Brain microvascular endothelial cell (primary cell): ENCODE measurements at regions not wholly inside any gene's neighbourhood (a gene's known extent, or its start where the extent isn't known, plus 50 kb on each side); places are given as distances from the start of the nearest gene placed in this dataset.

Experiments
- DNase-seq: peaks from one replicate; pipeline ENCODE4 v3.0.0-alpha.2; 2020
- H3K27ac ChIP-seq: fragments of 250-450 bp; sonication (Bioruptor Pico); 2 replicates; pipeline ENCODE4 v1.5.1; 2020; ENCODE audit warnings: mild to moderate bottlenecking, moderate library complexity
- H3K27me3 ChIP-seq: fragments of 250-450 bp; sonication (Bioruptor Pico); replicated peaks from 2 replicates; pipeline ENCODE4 v1.5.1; 2020; ENCODE audit warnings: mild to moderate bottlenecking
- H3K36me3 ChIP-seq: fragments of 250-450 bp; sonication (Bioruptor Pico); replicated peaks from 2 replicates; pipeline ENCODE4 v1.5.1; 2020; ENCODE audit warnings: mild to moderate bottlenecking
- H3K4me3 ChIP-seq: 2 replicates; pipeline ENCODE4 v1.5.1; 2011; ENCODE audit warnings: low read depth, mild to moderate bottlenecking, control low read depth, low read length, moderate library complexity
- CTCF ChIP-seq: IDR thresholded peaks from 2 replicates; pipeline ENCODE4 v1.5.1; 2011; ENCODE audit warnings: low read depth, mild to moderate bottlenecking, moderate library complexity, low read length, control low read depth, inconsistent platforms; ENCODE audit errors: missing control alignments
- in situ Hi-C: cut with HindIII; loops from 2 replicates; pipeline ENCODE4 v1.10.0; 2017; ENCODE audit warnings: low sequenced_read_pairs, low pct_ligation_motif_present

DNA sequence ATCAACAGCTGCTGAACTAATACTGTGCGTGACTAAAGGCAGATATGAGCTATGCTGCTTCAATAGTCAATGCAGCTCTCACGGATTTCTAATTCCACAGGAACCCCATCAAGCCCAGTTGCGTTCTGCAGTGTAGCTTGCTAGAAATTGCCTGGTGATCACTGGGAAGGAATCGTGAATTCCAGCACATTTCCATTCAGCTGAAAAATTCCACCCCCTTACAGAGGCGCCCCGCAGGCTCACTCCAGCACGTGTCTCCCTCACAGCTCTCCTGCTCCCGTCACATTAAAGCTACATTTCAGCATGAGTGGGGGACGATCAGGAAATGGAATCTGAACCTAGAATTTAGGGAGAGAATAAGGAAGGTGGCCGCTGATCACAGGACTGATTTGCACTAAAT, 534.8 kb downstream of the TCERG1L start:
- Histone ChIP-seq H3K27ac (no peak overlapping the region), H3K4me3 (no peak overlapping the region), H3K36me3 (no peaks in the 10 kb centered on the region), H3K27me3 (no peaks in the 10 kb centered on the region)
- no peak for TF ChIP-seq CTCF
- no peak for DNase-seq
- in situ Hi-C loops, result no loop called here

GRCh38 chr10:130777507-130778165, 533.9 kb downstream of the TCERG1L start:
- in situ Hi-C loops, result no loop called here
- Histone ChIP-seq H3K27me3 (no peaks in the 10 kb centered on the region), H3K4me3 (no peak overlapping the region), H3K36me3 (no peaks in the 10 kb centered on the region), H3K27ac (no peak overlapping the region)
- TF ChIP-seq CTCF, result no peak
- DNase-seq, result no peak

DNA sequence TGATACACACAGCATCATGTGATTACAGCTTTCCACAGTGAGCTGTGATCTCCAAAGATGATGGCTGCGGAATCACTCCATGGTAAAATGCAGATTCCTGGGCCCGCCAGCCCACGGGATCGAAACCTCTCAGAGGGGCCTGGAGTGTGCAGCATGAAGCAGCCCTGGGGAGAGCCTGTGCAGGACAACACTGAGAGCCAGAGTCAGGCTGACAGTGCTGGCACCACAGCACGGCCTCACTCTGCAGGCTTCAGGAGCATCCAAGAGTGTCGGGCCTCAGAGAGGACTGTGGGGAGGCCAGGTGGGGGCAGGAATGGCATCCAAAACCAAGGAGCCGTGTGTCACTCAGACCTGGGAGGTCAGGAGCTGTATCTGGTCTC, 533.4 kb downstream of the TCERG1L start:
- Histone ChIP-seq H3K27ac (no peak overlapping the region), H3K36me3 (no peaks in the 10 kb centered on the region), H3K4me3 (no peak overlapping the region), H3K27me3 (no peaks in the 10 kb centered on the region)
- TF ChIP-seq CTCF, result no peak
- no peak for DNase-seq
- in situ Hi-C loops, result no loop called here

DNA sequence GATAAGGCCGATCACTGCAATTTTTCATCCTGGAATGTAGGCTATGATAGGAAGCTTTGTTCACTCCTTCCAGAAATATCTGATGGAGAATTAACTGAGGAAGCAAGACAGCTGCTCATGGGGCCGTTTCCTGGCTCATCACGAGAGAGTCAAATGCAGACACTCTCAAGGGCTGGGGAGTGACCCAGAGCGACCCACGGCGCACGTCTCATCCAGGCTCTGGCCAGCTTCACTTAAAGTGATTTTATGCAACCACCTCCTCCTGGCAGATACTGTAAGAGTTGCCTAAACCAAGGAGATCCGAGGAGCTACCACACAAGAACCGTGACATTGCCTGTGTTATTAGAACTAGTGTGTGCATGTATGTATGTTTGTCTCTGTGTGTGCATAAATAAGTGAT, 530.8 kb downstream of the TCERG1L start:
- Histone ChIP-seq H3K36me3 (no peaks in the 10 kb centered on the region), H3K4me3 (no peak overlapping the region), H3K27me3 (no peaks in the 10 kb centered on the region), H3K27ac (no peak overlapping the region)
- no peak for TF ChIP-seq CTCF
- in situ Hi-C loops, result no loop called here
- DNase-seq, result no peak

DNA sequence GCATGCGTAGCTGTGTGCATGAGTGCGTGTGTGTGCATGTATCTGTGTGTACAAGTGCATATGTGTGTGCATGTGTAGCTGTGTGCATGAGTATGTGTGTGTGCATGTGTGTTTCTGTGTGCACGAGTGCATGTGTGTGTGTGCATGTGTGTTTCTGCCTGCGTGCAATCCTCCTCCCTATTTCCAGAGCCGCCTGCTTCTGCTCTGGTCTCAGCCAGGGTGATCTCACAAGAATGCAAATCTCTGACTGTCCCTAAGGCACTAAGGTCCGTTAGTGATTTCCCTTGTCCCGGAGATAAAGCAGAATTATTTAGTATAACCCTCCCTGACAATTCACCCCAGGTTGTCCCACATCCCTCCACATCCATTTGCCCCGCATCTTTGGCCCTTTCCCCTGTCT, 530.3 kb downstream of the TCERG1L start:
- H3K27me3 ChIP-seq, result no peaks in the 10 kb centered on the region
- no peaks in the 10 kb centered on the region for H3K36me3 ChIP-seq
- H3K4me3 ChIP-seq, result no peak overlapping the region
- TF ChIP-seq CTCF, result no peak
- no peak overlapping the region for H3K27ac ChIP-seq
- in situ Hi-C loops, result no loop called here
- no peak for DNase-seq

DNA sequence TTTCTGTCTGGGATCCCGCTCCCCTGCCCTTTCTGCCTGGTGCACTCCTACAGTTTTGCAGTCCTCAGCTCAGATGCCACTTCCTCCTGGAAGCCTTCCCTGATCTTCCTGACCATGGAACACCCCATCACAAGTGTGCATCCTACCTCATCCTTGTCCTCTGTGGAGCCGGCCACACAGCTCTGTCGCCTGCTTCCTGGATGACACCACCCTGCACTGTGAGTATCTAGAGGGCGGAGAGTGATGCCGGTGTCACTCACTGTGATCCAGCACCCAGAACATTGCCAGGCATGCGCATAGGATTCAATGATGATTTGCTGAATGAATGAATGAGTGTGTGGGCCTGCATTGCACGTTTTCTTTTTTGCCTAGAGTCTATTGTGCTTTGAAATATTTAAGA, 529.9 kb downstream of the TCERG1L start:
- no peak for DNase-seq
- H3K36me3 ChIP-seq, result no peaks in the 10 kb centered on the region
- no peak overlapping the region for H3K4me3 ChIP-seq
- TF ChIP-seq CTCF, result no peak
- no peak overlapping the region for H3K27ac ChIP-seq
- no peaks in the 10 kb centered on the region for H3K27me3 ChIP-seq
- in situ Hi-C loops, result no loop called here
